HepG2 (cell line): ENCODE measurements at regions not wholly inside any gene's neighbourhood (a gene's known extent, or its start where the extent isn't known, plus 50 kb on each side); places are given as distances from the start of the nearest gene placed in this dataset.

Experiments
- ATAC-seq: fragments of 200-7000 bp; cut with Tn5 transposase; 3 replicates; pipeline ENCODE4 v1.9.1; 2020; ENCODE audit warnings: mild to moderate bottlenecking, moderate library complexity
- BruUV-seq: library from RNA; stranded (reverse); fragments of 400-500 nt; replicated peaks from 2 replicates; lab custom pipeline; 2021; lab: Mats Ljungman, UMichigan
- CTCF ChIA-PET: fragments of 300-600 bp; formaldehyde crosslinking; extraction: SDS; loops from one replicate; lab custom pipeline; 2021; ENCODE audit warnings: low total read pairs, inconsistent platforms, low intra/inter-chr PET ratio; lab: Yijun Ruan, JAX
- POLR2A ChIA-PET: fragments of 350-600 bp; sonication (Branson Sonifier 250); formaldehyde crosslinking; loops from one replicate; lab custom pipeline; 2020; ENCODE audit warnings: antibody characterized with exemption, inconsistent platforms; lab: Yijun Ruan, JAX
- DNase-seq: peaks from one replicate; pipeline ENCODE4 v3.0.0-alpha.2; 2015; ENCODE audit warnings: low spot score
- FAIRE-seq: peaks from 3 replicates; lab custom pipeline; 2011; peaks lifted over from hg19 to GRCh38; lab: Jason Lieb, UNC
- H2AFZ ChIP-seq: one replicate; pipeline ENCODE4 v1.6.1; 2011; ENCODE audit warnings: low read length, inconsistent platforms
- H3K27ac ChIP-seq: fragments of 300-600 bp; 3 replicates; pipeline ENCODE4 v1.8.0; 2011; ENCODE audit warnings: mixed run types, mild to moderate bottlenecking, mixed read lengths, low read length, inconsistent platforms; ENCODE audit not compliant: insufficient read depth; ENCODE audit errors: extremely low read length
- H3K27me3 ChIP-seq, 2 experiments: fragments of 200-600 bp in 1 of 2; 2 replicates in 1 of 2; 3 replicates in 1 of 2; pipeline versions ENCODE4 v1.6.0 to v1.8.0; 2011; ENCODE audit warnings: low read length in 2 of 2, mild to moderate bottlenecking in 2 of 2, moderate library complexity in 2 of 2, inconsistent platforms in 1 of 2; ENCODE audit not compliant: insufficient read depth in 2 of 2, control insufficient read depth in 1 of 2
- H3K36me3 ChIP-seq, 2 experiments: fragments of 200-600 bp in 1 of 2; replicated peaks in 1 of 2; 2 replicates in 1 of 2; 3 replicates in 1 of 2; pipeline versions ENCODE4 v1.5.1 to v1.8.0; 2011; ENCODE audit warnings: low read length in 2 of 2, inconsistent platforms in 1 of 2; ENCODE audit not compliant: insufficient read depth in 2 of 2, control insufficient read depth in 1 of 2
- H3K4me1 ChIP-seq: 2 replicates; pipeline ENCODE4 v1.5.1; 2012; ENCODE audit warnings: low read length, inconsistent platforms; ENCODE audit not compliant: insufficient read depth
- H3K4me2 ChIP-seq: 2 replicates; pipeline ENCODE4 v1.6.0; 2011; ENCODE audit warnings: low read depth, low read length, inconsistent platforms
- H3K4me3 ChIP-seq, 3 experiments: fragments of 200-600 bp in 1 of 3; sonication (generic), shearing (Covaris generic) in 1 of 3; replicated peaks in 1 of 3; 2 replicates each; pipeline ENCODE4 v1.5.1; 2011 to 2016; ENCODE audit warnings: low read length in 3 of 3, inconsistent platforms in 2 of 3, low read depth in 2 of 3, mild to moderate bottlenecking in 2 of 3, control low read depth in 1 of 3, mixed read lengths in 1 of 3; ENCODE audit not compliant: insufficient read depth in 1 of 3
- H3K79me2 ChIP-seq: one replicate; pipeline ENCODE4 v1.6.1; 2011; ENCODE audit warnings: low read length, inconsistent platforms; ENCODE audit not compliant: insufficient read depth
- H3K9ac ChIP-seq: 2 replicates; pipeline ENCODE4 v1.6.0; 2011; ENCODE audit warnings: mild to moderate bottlenecking, low read depth, low read length, inconsistent platforms; ENCODE audit not compliant: insufficient read depth
- H3K9me3 ChIP-seq: 2 replicates; pipeline ENCODE4 v1.5.1; 2012; ENCODE audit warnings: mild to moderate bottlenecking, low read length
- H4K20me1 ChIP-seq: 2 replicates; pipeline ENCODE4 v1.6.0; 2011; ENCODE audit warnings: inconsistent platforms, mild to moderate bottlenecking, low read length, moderate library complexity; ENCODE audit not compliant: insufficient read depth
- ARNT ChIP-seq: fragments of 450-650 bp; IDR thresholded peaks from 2 replicates; pipeline ENCODE4 v1.6.1; 2017
- ATF7-NPFF ChIP-seq: sonication (generic); formaldehyde crosslinking; IDR thresholded peaks from 2 replicates; pipeline ENCODE4 v1.8.1; 2023; ENCODE audit warnings: mild to moderate bottlenecking, low read depth, missing genetic modification reagents, moderate library complexity
- KAT2B ChIP-seq: fragments of 150-350 bp; IDR thresholded peaks from 2 replicates; pipeline ENCODE4 v1.6.1; 2014; ENCODE audit warnings: low read depth, low read length, borderline replicate concordance
- KDM6A ChIP-seq: IDR thresholded peaks from 2 replicates; pipeline ENCODE4 v1.6.1; 2016; ENCODE audit warnings: low read depth
- MYC ChIP-seq: sonication (generic); formaldehyde crosslinking; IDR thresholded peaks from 2 replicates; pipeline ENCODE4 v1.9.0; 2021; ENCODE audit warnings: missing genetic modification reagents, borderline replicate concordance
- RFX3 ChIP-seq: IDR thresholded peaks from 2 replicates; pipeline ENCODE4 v1.6.1; 2016; ENCODE audit warnings: missing biosample characterization, missing genetic modification reagents
- SP1 ChIP-seq, 2 experiments: fragments of 450-650 bp in 1 of 2; sonication (generic) in 1 of 2; formaldehyde crosslinking in 1 of 2; IDR thresholded peaks; 2 replicates each; pipeline versions ENCODE4 v1.4.0 to v1.6.1; 2016 to 2020; ENCODE audit warnings: missing genetic modification reagents in 1 of 2
- ZNF33B ChIP-seq: sonication (generic); formaldehyde crosslinking; IDR thresholded peaks from 2 replicates; pipeline ENCODE4 v1.5.1; 2020; ENCODE audit warnings: mild to moderate bottlenecking, missing genetic modification reagents
- ZNF841 ChIP-seq: sonication (generic); formaldehyde crosslinking; IDR thresholded peaks from 2 replicates; pipeline ENCODE4 v1.8.1; 2023; ENCODE audit warnings: missing genetic modification reagents, borderline replicate concordance
- WGBS: methylation state at CpG from one replicate; pipeline ENCODE4 v1.1.6; 2017; ENCODE audit warnings: low lambda C conversion rate; 5-methylcytosine and 5-hydroxymethylcytosine counted together
- in situ Hi-C: cut with HindIII; loops from 2 replicates; pipeline ENCODE4 v1.10.0; 2017; ENCODE audit warnings: low pct_unique_long_range_greater_than_20kb; ENCODE audit not compliant: extremely low pct_ligation_motif_present
- intact Hi-C: fragments of 100-400 bp; cut with micrococcal nuclease; formaldehyde crosslinking; loops from one replicate; pipeline ENCODE4 v1.10.0; 2022; ENCODE audit not compliant: unreplicated experiment
- TF ChIP-seq, protein P1 (sequence below): IDR thresholded peaks from 2 replicates; pipeline ENCODE4 v1.6.1; 2016; ENCODE audit warnings: missing compliant biosample characterization, missing genetic modification reagents, borderline replicate concordance
- TF ChIP-seq, protein P2 (sequence below): sonication (generic); formaldehyde crosslinking; IDR thresholded peaks from 2 replicates; pipeline ENCODE4 v1.8.1; 2023; ENCODE audit warnings: mild to moderate bottlenecking, missing genetic modification reagents
- TF ChIP-seq, protein P3 (sequence below): sonication (generic); formaldehyde crosslinking; IDR thresholded peaks from 2 replicates; pipeline ENCODE4 v1.5.0; 2020; ENCODE audit warnings: mild to moderate bottlenecking, missing genetic modification reagents
- TF ChIP-seq, protein P4 (sequence below): sonication (generic); formaldehyde crosslinking; IDR thresholded peaks from 2 replicates; pipeline ENCODE4 v1.4.0; 2020; ENCODE audit warnings: missing genetic modification reagents
- TF ChIP-seq, protein P5 (sequence below): sonication (generic); formaldehyde crosslinking; IDR thresholded peaks from 2 replicates; pipeline ENCODE4 v1.4.0; 2020; ENCODE audit warnings: missing genetic modification reagents, borderline replicate concordance
- TF ChIP-seq, protein P6 (sequence below): sonication (generic); formaldehyde crosslinking; IDR thresholded peaks from 2 replicates; pipeline ENCODE4 v1.4.0; 2020; ENCODE audit warnings: missing genetic modification reagents

DNA sequence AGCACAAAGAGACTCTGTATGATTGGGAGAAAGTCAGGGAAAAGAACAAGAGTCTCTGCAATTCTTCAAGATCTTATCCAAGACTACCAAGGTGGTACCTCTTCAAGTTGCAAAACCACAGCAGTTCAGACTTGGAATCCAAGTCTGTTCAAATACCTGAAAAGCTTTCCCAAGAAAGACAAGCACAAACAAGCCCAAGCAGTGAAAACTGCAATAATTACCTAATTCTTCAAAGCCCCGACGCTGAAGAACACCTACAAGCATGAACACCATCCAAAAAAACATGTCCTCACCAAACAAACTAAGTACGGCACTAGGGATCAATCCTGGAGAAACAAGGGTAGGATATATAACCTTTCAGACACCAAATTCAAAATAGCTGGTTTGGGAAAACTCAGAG is 299.3 kb upstream of the ALCAM start:
- 15% methylated on average over 3 of the region's 3 CpGs for WGBS
- Histone ChIP-seq H3K4me3 (no peak overlapping the region), H3K4me1 (peaks cover 6% of the 10 kb centered on the region), H3K9me3 (no peaks in the 10 kb centered on the region), H2AFZ (no peak overlapping the region), H3K79me2 (no peaks in the 10 kb centered on the region), H3K27ac (no peak overlapping the region), H3K27me3 (no peaks in the 10 kb centered on the region), H3K9ac (no peak overlapping the region), H3K36me3 (no peaks in the 10 kb centered on the region), H3K4me2 (no peak overlapping the region), H4K20me1 (no peaks in the 10 kb centered on the region)
- no TSS peak for BruUV-seq
- DNase-seq (no peak), FAIRE-seq (no peak), ATAC-seq (no peak)
- intact Hi-C loops (no loop called here), in situ Hi-C loops (no loop called here)
- ChIA-PET POLR2A (no interaction called here), CTCF (no interaction called here)
- TF ChIP-seq KAT2B (no peak), ZNF33B (CRISPR knock-in tag) (no peak), ARNT (no peak), KDM6A (CRISPR knock-in tag) (no peak), SP1 (IDR thresholded peaks at IDR 0.05) (no peak), SP1 (CRISPR knock-in tag; IDR thresholded peaks at IDR 0.05) (no peak), ZNF841 (CRISPR knock-in tag) (no peak), RFX3 (CRISPR knock-in tag) (no peak), MYC (no peak), ATF7-NPFF (CRISPR knock-in tag) (no peak)
- TF ChIP-seq, protein P1, sequence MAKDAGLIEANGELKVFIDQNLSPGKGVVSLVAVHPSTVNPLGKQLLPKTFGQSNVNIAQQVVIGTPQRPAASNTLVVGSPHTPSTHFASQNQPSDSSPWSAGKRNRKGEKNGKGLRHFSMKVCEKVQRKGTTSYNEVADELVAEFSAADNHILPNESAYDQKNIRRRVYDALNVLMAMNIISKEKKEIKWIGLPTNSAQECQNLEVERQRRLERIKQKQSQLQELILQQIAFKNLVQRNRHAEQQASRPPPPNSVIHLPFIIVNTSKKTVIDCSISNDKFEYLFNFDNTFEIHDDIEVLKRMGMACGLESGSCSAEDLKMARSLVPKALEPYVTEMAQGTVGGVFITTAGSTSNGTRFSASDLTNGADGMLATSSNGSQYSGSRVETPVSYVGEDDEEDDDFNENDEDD (CRISPR knock-in tag) = no peak
- TF ChIP-seq, protein P2, sequence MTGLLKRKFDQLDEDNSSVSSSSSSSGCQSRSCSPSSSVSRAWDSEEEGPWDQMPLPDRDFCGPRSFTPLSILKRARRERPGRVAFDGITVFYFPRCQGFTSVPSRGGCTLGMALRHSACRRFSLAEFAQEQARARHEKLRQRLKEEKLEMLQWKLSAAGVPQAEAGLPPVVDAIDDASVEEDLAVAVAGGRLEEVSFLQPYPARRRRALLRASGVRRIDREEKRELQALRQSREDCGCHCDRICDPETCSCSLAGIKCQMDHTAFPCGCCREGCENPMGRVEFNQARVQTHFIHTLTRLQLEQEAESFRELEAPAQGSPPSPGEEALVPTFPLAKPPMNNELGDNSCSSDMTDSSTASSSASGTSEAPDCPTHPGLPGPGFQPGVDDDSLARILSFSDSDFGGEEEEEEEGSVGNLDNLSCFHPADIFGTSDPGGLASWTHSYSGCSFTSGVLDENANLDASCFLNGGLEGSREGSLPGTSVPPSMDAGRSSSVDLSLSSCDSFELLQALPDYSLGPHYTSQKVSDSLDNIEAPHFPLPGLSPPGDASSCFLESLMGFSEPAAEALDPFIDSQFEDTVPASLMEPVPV = no peak
- TF ChIP-seq, protein P3, sequence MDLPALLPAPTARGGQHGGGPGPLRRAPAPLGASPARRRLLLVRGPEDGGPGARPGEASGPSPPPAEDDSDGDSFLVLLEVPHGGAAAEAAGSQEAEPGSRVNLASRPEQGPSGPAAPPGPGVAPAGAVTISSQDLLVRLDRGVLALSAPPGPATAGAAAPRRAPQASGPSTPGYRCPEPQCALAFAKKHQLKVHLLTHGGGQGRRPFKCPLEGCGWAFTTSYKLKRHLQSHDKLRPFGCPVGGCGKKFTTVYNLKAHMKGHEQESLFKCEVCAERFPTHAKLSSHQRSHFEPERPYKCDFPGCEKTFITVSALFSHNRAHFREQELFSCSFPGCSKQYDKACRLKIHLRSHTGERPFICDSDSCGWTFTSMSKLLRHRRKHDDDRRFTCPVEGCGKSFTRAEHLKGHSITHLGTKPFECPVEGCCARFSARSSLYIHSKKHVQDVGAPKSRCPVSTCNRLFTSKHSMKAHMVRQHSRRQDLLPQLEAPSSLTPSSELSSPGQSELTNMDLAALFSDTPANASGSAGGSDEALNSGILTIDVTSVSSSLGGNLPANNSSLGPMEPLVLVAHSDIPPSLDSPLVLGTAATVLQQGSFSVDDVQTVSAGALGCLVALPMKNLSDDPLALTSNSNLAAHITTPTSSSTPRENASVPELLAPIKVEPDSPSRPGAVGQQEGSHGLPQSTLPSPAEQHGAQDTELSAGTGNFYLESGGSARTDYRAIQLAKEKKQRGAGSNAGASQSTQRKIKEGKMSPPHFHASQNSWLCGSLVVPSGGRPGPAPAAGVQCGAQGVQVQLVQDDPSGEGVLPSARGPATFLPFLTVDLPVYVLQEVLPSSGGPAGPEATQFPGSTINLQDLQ (CRISPR knock-in tag) = no peak
- TF ChIP-seq, protein P4, sequence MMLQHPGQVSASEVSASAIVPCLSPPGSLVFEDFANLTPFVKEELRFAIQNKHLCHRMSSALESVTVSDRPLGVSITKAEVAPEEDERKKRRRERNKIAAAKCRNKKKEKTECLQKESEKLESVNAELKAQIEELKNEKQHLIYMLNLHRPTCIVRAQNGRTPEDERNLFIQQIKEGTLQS (CRISPR knock-in tag) = no peak
- TF ChIP-seq, protein P5, sequence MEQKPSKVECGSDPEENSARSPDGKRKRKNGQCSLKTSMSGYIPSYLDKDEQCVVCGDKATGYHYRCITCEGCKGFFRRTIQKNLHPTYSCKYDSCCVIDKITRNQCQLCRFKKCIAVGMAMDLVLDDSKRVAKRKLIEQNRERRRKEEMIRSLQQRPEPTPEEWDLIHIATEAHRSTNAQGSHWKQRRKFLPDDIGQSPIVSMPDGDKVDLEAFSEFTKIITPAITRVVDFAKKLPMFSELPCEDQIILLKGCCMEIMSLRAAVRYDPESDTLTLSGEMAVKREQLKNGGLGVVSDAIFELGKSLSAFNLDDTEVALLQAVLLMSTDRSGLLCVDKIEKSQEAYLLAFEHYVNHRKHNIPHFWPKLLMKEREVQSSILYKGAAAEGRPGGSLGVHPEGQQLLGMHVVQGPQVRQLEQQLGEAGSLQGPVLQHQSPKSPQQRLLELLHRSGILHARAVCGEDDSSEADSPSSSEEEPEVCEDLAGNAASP (CRISPR knock-in tag) = no peak
- TF ChIP-seq, protein P6, sequence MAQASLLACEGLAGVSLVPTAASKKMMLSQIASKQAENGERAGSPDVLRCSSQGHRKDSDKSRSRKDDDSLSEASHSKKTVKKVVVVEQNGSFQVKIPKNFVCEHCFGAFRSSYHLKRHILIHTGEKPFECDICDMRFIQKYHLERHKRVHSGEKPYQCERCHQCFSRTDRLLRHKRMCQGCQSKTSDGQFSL (CRISPR knock-in tag) = no peak
